ENCODE measurements at regions not wholly inside any gene's neighbourhood (a gene's known extent, or its start where the extent isn't known, plus 50 kb on each side); places are given as distances from the start of the nearest gene placed in this dataset.

DNA sequence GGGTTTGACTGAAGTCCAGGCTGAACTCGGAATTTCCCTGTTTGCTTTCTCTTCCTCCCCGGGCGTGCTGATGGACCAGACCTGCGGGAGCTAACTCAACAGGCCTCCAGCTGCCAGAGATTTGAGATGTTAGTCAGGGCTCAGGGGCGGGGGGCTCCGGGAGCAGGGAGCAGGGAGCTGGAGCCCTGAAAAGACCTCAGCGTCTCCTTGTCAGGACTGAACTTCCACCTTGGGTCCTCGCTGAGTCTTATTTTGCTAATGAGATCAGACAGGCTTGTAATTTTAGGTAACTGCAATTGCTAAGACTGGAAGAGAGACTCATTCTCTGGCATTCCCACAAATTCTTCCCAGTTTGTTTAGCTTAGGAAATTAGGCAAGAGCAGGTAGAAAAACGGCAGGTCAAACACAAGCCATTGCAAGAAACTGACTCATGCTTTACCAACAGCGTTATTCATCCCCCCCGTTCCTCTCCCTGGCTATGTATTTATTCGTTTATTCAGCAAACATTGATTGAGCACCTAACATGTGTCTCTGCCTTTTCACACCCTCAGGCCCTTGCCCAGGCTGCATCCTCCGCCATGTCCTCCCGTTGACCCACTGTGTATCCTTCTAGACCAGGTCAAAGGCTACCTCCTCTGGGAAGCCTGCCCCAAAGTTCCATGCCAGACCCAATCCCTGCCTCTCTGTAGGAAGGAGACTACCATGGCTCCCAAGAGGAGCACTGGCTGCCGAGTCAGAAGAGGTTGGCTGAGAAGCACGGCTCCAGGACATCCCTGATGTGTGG lies 80.4 kb upstream of the DIO3 start:
- no peak overlapping the region for H3K27ac ChIP-seq (ENCODE audit: low read depth, low read length)
- TF ChIP-seq, protein P1, sequence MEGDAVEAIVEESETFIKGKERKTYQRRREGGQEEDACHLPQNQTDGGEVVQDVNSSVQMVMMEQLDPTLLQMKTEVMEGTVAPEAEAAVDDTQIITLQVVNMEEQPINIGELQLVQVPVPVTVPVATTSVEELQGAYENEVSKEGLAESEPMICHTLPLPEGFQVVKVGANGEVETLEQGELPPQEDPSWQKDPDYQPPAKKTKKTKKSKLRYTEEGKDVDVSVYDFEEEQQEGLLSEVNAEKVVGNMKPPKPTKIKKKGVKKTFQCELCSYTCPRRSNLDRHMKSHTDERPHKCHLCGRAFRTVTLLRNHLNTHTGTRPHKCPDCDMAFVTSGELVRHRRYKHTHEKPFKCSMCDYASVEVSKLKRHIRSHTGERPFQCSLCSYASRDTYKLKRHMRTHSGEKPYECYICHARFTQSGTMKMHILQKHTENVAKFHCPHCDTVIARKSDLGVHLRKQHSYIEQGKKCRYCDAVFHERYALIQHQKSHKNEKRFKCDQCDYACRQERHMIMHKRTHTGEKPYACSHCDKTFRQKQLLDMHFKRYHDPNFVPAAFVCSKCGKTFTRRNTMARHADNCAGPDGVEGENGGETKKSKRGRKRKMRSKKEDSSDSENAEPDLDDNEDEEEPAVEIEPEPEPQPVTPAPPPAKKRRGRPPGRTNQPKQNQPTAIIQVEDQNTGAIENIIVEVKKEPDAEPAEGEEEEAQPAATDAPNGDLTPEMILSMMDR (IDR thresholded peaks at IDR 0.05; ENCODE audit: extremely low read depth, low read depth, low read length): no peak
- H3K79me2 ChIP-seq (ENCODE audit: insufficient read depth, low read length): no peaks in the 10 kb centered on the region
- H2AFZ ChIP-seq (ENCODE audit: low read length): peak overlapping the region; percentile 15
- DNase-seq (ENCODE audit: insufficient read length, low spot score, missing footprints): no peak
- H3K4me3 ChIP-seq (ENCODE audit: insufficient read depth, low read length): no peak overlapping the region
- H3K4me2 ChIP-seq (ENCODE audit: insufficient read depth, low read length): peak overlapping the region; percentile 55
- no peaks in the 10 kb centered on the region for H3K27me3 ChIP-seq (ENCODE audit: insufficient read depth, low read length)
- H3K36me3 ChIP-seq (ENCODE audit: insufficient read depth, low read length): no peaks in the 10 kb centered on the region
- peaks cover 19% of the 10 kb centered on the region for H3K4me1 ChIP-seq (ENCODE audit: insufficient read depth, low read length)
- H4K20me1 ChIP-seq (ENCODE audit: insufficient read depth, low read length): no peaks in the 10 kb centered on the region
- H3K9me3 ChIP-seq (ENCODE audit: low read depth, low read length): peaks cover 2% of the 10 kb centered on the region

GRCh38 chr14:101481557-101481956 lies 79.7 kb upstream of the DIO3 start:
- no peak overlapping the region for H2AFZ ChIP-seq (ENCODE audit: low read length)
- H3K4me2 ChIP-seq (ENCODE audit: insufficient read depth, low read length): no peak overlapping the region
- H3K36me3 ChIP-seq (ENCODE audit: insufficient read depth, low read length): no peaks in the 10 kb centered on the region
- H3K27ac ChIP-seq (ENCODE audit: low read depth, low read length): no peak overlapping the region
- TF ChIP-seq, protein P1 (IDR thresholded peaks at IDR 0.05; ENCODE audit: extremely low read depth, low read depth, low read length): no peak
- H3K4me3 ChIP-seq (ENCODE audit: insufficient read depth, low read length): no peak overlapping the region
- peaks cover 2% of the 10 kb centered on the region for H3K9me3 ChIP-seq (ENCODE audit: low read depth, low read length)
- H3K4me1 ChIP-seq (ENCODE audit: insufficient read depth, low read length): peaks cover 15% of the 10 kb centered on the region
- no peaks in the 10 kb centered on the region for H4K20me1 ChIP-seq (ENCODE audit: insufficient read depth, low read length)
- no peaks in the 10 kb centered on the region for H3K27me3 ChIP-seq (ENCODE audit: insufficient read depth, low read length)
- DNase-seq (ENCODE audit: insufficient read length, low spot score, missing footprints): no peak
- H3K79me2 ChIP-seq (ENCODE audit: insufficient read depth, low read length): no peaks in the 10 kb centered on the region

- no peaks in the 10 kb centered on the region for H3K27me3 ChIP-seq (ENCODE audit: insufficient read depth, low read length)
- H3K4me3 ChIP-seq (ENCODE audit: insufficient read depth, low read length): no peak overlapping the region
- H4K20me1 ChIP-seq (ENCODE audit: insufficient read depth, low read length): no peaks in the 10 kb centered on the region
- no peak for DNase-seq (ENCODE audit: insufficient read length, low spot score, missing footprints)
- H3K36me3 ChIP-seq (ENCODE audit: insufficient read depth, low read length): no peaks in the 10 kb centered on the region
- H3K9me3 ChIP-seq (ENCODE audit: low read depth, low read length): peaks cover 2% of the 10 kb centered on the region
- H3K4me1 ChIP-seq (ENCODE audit: insufficient read depth, low read length): peaks cover 15% of the 10 kb centered on the region
- H3K4me2 ChIP-seq (ENCODE audit: insufficient read depth, low read length): no peak overlapping the region
- no peaks in the 10 kb centered on the region for H3K79me2 ChIP-seq (ENCODE audit: insufficient read depth, low read length)
- H2AFZ ChIP-seq (ENCODE audit: low read length): no peak overlapping the region
- H3K27ac ChIP-seq (ENCODE audit: low read depth, low read length): no peak overlapping the region
- TF ChIP-seq, protein P1 (IDR thresholded peaks at IDR 0.05; ENCODE audit: extremely low read depth, low read depth, low read length): no peak
These were observed 79.2 kb upstream of the DIO3 start for GRCh38 chr14:101482066-101482465.

GRCh38 chr14:101483829-101484228 lies 77.5 kb upstream of the DIO3 start:
- peaks cover 11% of the 10 kb centered on the region for H3K4me1 ChIP-seq (ENCODE audit: insufficient read depth, low read length)
- H3K79me2 ChIP-seq (ENCODE audit: insufficient read depth, low read length): no peaks in the 10 kb centered on the region
- no peaks in the 10 kb centered on the region for H4K20me1 ChIP-seq (ENCODE audit: insufficient read depth, low read length)
- H2AFZ ChIP-seq (ENCODE audit: low read length): no peak overlapping the region
- TF ChIP-seq, protein P1 (IDR thresholded peaks at IDR 0.05; ENCODE audit: extremely low read depth, low read depth, low read length): no peak
- H3K9me3 ChIP-seq (ENCODE audit: low read depth, low read length): peaks cover 2% of the 10 kb centered on the region
- H3K27me3 ChIP-seq (ENCODE audit: insufficient read depth, low read length): peaks cover 5% of the 10 kb centered on the region
- H3K4me2 ChIP-seq (ENCODE audit: insufficient read depth, low read length): no peak overlapping the region
- no peak overlapping the region for H3K27ac ChIP-seq (ENCODE audit: low read depth, low read length)
- H3K36me3 ChIP-seq (ENCODE audit: insufficient read depth, low read length): no peaks in the 10 kb centered on the region
- DNase-seq (ENCODE audit: insufficient read length, low spot score, missing footprints): no peak
- no peak overlapping the region for H3K4me3 ChIP-seq (ENCODE audit: insufficient read depth, low read length)
